GM23338 (cell line): ENCODE measurements at regions not wholly inside any gene's neighbourhood (a gene's known extent, or its start where the extent isn't known, plus 50 kb on each side); places are given as distances from the start of the nearest gene placed in this dataset.
A peak's percentile ranks its signal among the peaks of the same experiment; 100 is the strongest.

ENCODE experiments used
- ATAC-seq: fragments of 200-7000 bp; cut with Tn5 transposase; 3 replicates; pipeline ENCODE4 v1.9.1; 2020
- DNase-seq: peaks from one replicate; pipeline ENCODE4 v3.0.0-alpha.2; 2015; ENCODE audit warnings: low spot score
- H2AFZ ChIP-seq: fragments of 200-600 bp; sonication (generic); 2 replicates; pipeline ENCODE4 v1.8.0; 2016; ENCODE audit warnings: antibody characterized with exemption, mild to moderate bottlenecking, moderate library complexity
- H3F3A ChIP-seq: fragments of 200-600 bp; sonication (generic); replicated peaks from 2 replicates; pipeline ENCODE4 v1.8.0; 2017; ENCODE audit warnings: antibody characterized with exemption, mixed run types, low read depth
- H3K27ac ChIP-seq: fragments of 200-600 bp; sonication (generic); 2 replicates; pipeline ENCODE4 v1.6.1; 2016; ENCODE audit warnings: low read depth
- H3K27me3 ChIP-seq: fragments of 200-600 bp; sonication (generic); 2 replicates; pipeline ENCODE4 v1.8.0; 2016; ENCODE audit warnings: mild to moderate bottlenecking, mixed run types, moderate library complexity; ENCODE audit not compliant: insufficient read depth
- H3K36me3 ChIP-seq: fragments of 200-600 bp; sonication (generic); 2 replicates; pipeline ENCODE4 v1.8.0; 2016; ENCODE audit warnings: mild to moderate bottlenecking; ENCODE audit not compliant: insufficient read depth
- H3K4me1 ChIP-seq: fragments of 200-600 bp; sonication (generic); 2 replicates; pipeline ENCODE4 v1.8.0; 2016; ENCODE audit warnings: mild to moderate bottlenecking, moderate library complexity; ENCODE audit not compliant: insufficient read depth
- H3K4me2 ChIP-seq: fragments of 200-600 bp; sonication (generic); 2 replicates; pipeline ENCODE4 v1.7.1; 2017; ENCODE audit warnings: mixed run types
- H3K4me3 ChIP-seq: fragments of 200-600 bp; sonication (generic); 2 replicates; pipeline ENCODE4 v1.6.1; 2016; ENCODE audit warnings: mixed run types
- H3K79me2 ChIP-seq: fragments of 200-600 bp; sonication (generic); replicated peaks from 2 replicates; pipeline ENCODE4 v1.8.0; 2017; ENCODE audit warnings: mild to moderate bottlenecking; ENCODE audit not compliant: insufficient read depth
- H3K9me2 ChIP-seq: fragments of 200-600 bp; sonication (generic); 2 replicates; pipeline ENCODE4 v1.8.0; 2017; ENCODE audit not compliant: insufficient read depth
- H4K20me1 ChIP-seq: fragments of 200-600 bp; sonication (generic); replicated peaks from 2 replicates; pipeline ENCODE4 v1.8.0; 2017; ENCODE audit warnings: mild to moderate bottlenecking; ENCODE audit not compliant: insufficient read depth
- H3K27ac Mint-ChIP-seq: 2 replicates; pipeline ENCODE4 v1.8.0; 2020; ENCODE audit warnings: inconsistent platforms, mild to moderate bottlenecking, moderate library complexity, mixed read lengths
- H3K27me3 Mint-ChIP-seq: 3 replicates; pipeline ENCODE4 v1.8.0; 2022; ENCODE audit warnings: low read depth, mild to moderate bottlenecking, moderate library complexity, mixed read lengths, inconsistent platforms; ENCODE audit not compliant: insufficient read depth, poor library complexity
- H3K36me3 Mint-ChIP-seq: 3 replicates; pipeline ENCODE4 v1.8.0; 2021; ENCODE audit warnings: low read depth, mild to moderate bottlenecking, inconsistent platforms, moderate library complexity, mixed read lengths
- H3K4me1 Mint-ChIP-seq: 3 replicates; pipeline ENCODE4 v1.8.0; 2020; ENCODE audit warnings: mild to moderate bottlenecking, inconsistent platforms, mixed read lengths
- H3K4me3 Mint-ChIP-seq: 3 replicates; pipeline ENCODE4 v1.8.0; 2021; ENCODE audit warnings: moderate library complexity, mild to moderate bottlenecking, inconsistent platforms, mixed read lengths
- H3K9me3 Mint-ChIP-seq: 3 replicates; pipeline ENCODE4 v1.8.0; 2020; ENCODE audit warnings: moderate library complexity, mild to moderate bottlenecking, inconsistent platforms, mixed read lengths
- CREB1 ChIP-seq: fragments of 250-450 bp; sonication (Bioruptor Pico); IDR thresholded peaks from 2 replicates; pipeline ENCODE4 v1.5.0; 2020; ENCODE audit warnings: low read depth, mild to moderate bottlenecking, moderate library complexity
- CTCF ChIP-seq, 2 experiments: fragments of 200-600 bp in 1 of 2; sonication (generic) in 1 of 2; conservative IDR thresholded peaks; 2 replicates each; pipeline versions ENCODE4 v1.5.1 to v1.6.1; 2016 to 2017; ENCODE audit warnings: antibody characterized with exemption in 2 of 2, low read depth in 2 of 2, mild to moderate bottlenecking in 2 of 2, moderate library complexity in 1 of 2
- EZH2 ChIP-seq: fragments of 200-600 bp; sonication (generic); IDR thresholded peaks from one replicate; pipeline ENCODE4 v1.8.0; 2017; ENCODE audit warnings: antibody characterized with exemption, mild to moderate bottlenecking, low read depth; ENCODE audit not compliant: unreplicated experiment
- EZH2phosphoT487 ChIP-seq: fragments of 200-600 bp; sonication (generic); IDR thresholded peaks from one replicate; pipeline ENCODE4 v1.8.1; 2018; ENCODE audit warnings: antibody characterized with exemption; ENCODE audit not compliant: unreplicated experiment
- JUNB ChIP-seq: IDR thresholded peaks from one replicate; pipeline ENCODE4 v1.6.1; 2016; ENCODE audit warnings: antibody characterized with exemption; ENCODE audit not compliant: unreplicated experiment
- NANOG ChIP-seq: IDR thresholded peaks from 2 replicates; pipeline ENCODE4 v1.6.1; 2016; ENCODE audit warnings: antibody characterized with exemption, borderline replicate concordance
- POLR2AphosphoS5 ChIP-seq: IDR thresholded peaks from 2 replicates; pipeline ENCODE4 v1.6.1; 2016; ENCODE audit warnings: antibody characterized with exemption, low read depth
- STAT1 ChIP-seq: IDR thresholded peaks from one replicate; pipeline ENCODE4 v1.6.1; 2016; ENCODE audit warnings: antibody characterized with exemption; ENCODE audit not compliant: unreplicated experiment
- ZNF331 ChIP-seq: fragments of 250-450 bp; sonication (Bioruptor Pico); IDR thresholded peaks from 2 replicates; pipeline ENCODE4 v1.5.0; 2020; ENCODE audit warnings: low read depth, mild to moderate bottlenecking, moderate library complexity
- TF ChIP-seq, protein P1 (sequence below): fragments of 250-450 bp; sonication (Bioruptor Pico); IDR thresholded peaks from 2 replicates; pipeline ENCODE4 v1.5.0; 2020; ENCODE audit warnings: mild to moderate bottlenecking, moderate library complexity
- TF ChIP-seq, protein P2 (sequence below): IDR thresholded peaks from one replicate; pipeline ENCODE4 v1.6.1; 2018; ENCODE audit warnings: antibody characterized with exemption; ENCODE audit not compliant: unreplicated experiment

GRCh38 chr6:40918040-40918651 is 120.9 kb downstream of the UNC5CL start:
- peaks cover 6% of the 10 kb centered on the region for H3K27me3 Mint-ChIP-seq

More at GRCh38 chr6:40918040-40918651, 120.9 kb downstream of the UNC5CL start:
- Histone ChIP-seq H2AFZ (no peak overlapping the region), H3K4me1 (peaks cover 33% of the 10 kb centered on the region), H3K79me2 (no peaks in the 10 kb centered on the region), H3F3A (no peaks in the 10 kb centered on the region), H3K36me3 (no peaks in the 10 kb centered on the region), H4K20me1 (no peaks in the 10 kb centered on the region), H3K27me3 (peaks cover 9% of the 10 kb centered on the region; the same call in 1 of the 2 replicates), H3K4me3 (no peak overlapping the region), H3K9me2 (peaks cover 24% of the 10 kb centered on the region; the same call in 1 of the 2 replicates), H3K4me2 (peak overlapping the region; percentile 45), H3K27ac (no peak overlapping the region)
- H3K36me3 Mint-ChIP-seq, result no peaks in the 10 kb centered on the region
- DNase-seq (peak; percentile 10), ATAC-seq (peak; percentile 80)
- H3K4me1 Mint-ChIP-seq, result peaks cover 31% of the 10 kb centered on the region
- no peaks in the 10 kb centered on the region for H3K9me3 Mint-ChIP-seq
- TF ChIP-seq ZNF331 (CRISPR knock-in tag), result no peak
- TF ChIP-seq JUNB, result no peak
- TF ChIP-seq EZH2, result no peak
- TF ChIP-seq CTCF (conservative IDR thresholded peaks at IDR 0.05; ENCODE audit: low read depth in 2 of 2), result peak in 1 of 2 experiments; percentile 54; a peak in 2 of 4 replicates
- TF ChIP-seq, protein P1, sequence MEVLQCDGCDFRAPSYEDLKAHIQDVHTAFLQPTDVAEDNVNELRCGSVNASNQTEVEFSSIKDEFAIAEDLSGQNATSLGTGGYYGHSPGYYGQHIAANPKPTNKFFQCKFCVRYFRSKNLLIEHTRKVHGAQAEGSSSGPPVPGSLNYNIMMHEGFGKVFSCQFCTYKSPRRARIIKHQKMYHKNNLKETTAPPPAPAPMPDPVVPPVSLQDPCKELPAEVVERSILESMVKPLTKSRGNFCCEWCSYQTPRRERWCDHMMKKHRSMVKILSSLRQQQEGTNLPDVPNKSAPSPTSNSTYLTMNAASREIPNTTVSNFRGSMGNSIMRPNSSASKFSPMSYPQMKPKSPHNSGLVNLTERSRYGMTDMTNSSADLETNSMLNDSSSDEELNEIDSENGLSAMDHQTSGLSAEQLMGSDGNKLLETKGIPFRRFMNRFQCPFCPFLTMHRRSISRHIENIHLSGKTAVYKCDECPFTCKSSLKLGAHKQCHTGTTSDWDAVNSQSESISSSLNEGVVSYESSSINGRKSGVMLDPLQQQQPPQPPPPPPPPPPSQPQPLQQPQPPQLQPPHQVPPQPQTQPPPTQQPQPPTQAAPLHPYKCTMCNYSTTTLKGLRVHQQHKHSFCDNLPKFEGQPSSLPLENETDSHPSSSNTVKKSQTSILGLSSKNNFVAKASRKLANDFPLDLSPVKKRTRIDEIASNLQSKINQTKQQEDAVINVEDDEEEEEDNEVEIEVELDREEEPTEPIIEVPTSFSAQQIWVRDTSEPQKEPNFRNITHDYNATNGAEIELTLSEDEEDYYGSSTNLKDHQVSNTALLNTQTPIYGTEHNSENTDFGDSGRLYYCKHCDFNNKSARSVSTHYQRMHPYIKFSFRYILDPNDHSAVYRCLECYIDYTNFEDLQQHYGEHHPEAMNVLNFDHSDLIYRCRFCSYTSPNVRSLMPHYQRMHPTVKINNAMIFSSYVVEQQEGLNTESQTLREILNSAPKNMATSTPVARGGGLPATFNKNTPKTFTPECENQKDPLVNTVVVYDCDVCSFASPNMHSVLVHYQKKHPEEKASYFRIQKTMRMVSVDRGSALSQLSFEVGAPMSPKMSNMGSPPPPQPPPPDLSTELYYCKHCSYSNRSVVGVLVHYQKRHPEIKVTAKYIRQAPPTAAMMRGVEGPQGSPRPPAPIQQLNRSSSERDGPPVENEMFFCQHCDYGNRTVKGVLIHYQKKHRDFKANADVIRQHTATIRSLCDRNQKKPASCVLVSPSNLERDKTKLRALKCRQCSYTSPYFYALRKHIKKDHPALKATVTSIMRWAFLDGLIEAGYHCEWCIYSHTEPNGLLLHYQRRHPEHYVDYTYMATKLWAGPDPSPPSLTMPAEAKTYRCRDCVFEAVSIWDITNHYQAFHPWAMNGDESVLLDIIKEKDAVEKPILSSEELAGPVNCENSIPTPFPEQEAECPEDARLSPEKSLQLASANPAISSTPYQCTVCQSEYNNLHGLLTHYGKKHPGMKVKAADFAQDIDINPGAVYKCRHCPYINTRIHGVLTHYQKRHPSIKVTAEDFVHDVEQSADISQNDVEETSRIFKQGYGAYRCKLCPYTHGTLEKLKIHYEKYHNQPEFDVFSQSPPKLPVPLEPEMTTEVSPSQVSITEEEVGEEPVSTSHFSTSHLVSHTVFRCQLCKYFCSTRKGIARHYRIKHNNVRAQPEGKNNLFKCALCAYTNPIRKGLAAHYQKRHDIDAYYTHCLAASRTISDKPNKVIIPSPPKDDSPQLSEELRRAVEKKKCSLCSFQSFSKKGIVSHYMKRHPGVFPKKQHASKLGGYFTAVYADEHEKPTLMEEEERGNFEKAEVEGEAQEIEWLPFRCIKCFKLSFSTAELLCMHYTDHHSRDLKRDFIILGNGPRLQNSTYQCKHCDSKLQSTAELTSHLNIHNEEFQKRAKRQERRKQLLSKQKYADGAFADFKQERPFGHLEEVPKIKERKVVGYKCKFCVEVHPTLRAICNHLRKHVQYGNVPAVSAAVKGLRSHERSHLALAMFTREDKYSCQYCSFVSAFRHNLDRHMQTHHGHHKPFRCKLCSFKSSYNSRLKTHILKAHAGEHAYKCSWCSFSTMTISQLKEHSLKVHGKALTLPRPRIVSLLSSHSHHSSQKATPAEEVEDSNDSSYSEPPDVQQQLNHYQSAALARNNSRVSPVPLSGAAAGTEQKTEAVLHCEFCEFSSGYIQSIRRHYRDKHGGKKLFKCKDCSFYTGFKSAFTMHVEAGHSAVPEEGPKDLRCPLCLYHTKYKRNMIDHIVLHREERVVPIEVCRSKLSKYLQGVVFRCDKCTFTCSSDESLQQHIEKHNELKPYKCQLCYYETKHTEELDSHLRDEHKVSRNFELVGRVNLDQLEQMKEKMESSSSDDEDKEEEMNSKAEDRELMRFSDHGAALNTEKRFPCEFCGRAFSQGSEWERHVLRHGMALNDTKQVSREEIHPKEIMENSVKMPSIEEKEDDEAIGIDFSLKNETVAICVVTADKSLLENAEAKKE, result no peak; the same call in 1 of the 2 replicates
- TF ChIP-seq STAT1, result no peak
- peak; percentile 87 for TF ChIP-seq NANOG
- TF ChIP-seq CREB1 (CRISPR knock-in tag), result no peak
- TF ChIP-seq EZH2phosphoT487, result no peak
- TF ChIP-seq POLR2AphosphoS5, result no peak
- TF ChIP-seq, protein P2, sequence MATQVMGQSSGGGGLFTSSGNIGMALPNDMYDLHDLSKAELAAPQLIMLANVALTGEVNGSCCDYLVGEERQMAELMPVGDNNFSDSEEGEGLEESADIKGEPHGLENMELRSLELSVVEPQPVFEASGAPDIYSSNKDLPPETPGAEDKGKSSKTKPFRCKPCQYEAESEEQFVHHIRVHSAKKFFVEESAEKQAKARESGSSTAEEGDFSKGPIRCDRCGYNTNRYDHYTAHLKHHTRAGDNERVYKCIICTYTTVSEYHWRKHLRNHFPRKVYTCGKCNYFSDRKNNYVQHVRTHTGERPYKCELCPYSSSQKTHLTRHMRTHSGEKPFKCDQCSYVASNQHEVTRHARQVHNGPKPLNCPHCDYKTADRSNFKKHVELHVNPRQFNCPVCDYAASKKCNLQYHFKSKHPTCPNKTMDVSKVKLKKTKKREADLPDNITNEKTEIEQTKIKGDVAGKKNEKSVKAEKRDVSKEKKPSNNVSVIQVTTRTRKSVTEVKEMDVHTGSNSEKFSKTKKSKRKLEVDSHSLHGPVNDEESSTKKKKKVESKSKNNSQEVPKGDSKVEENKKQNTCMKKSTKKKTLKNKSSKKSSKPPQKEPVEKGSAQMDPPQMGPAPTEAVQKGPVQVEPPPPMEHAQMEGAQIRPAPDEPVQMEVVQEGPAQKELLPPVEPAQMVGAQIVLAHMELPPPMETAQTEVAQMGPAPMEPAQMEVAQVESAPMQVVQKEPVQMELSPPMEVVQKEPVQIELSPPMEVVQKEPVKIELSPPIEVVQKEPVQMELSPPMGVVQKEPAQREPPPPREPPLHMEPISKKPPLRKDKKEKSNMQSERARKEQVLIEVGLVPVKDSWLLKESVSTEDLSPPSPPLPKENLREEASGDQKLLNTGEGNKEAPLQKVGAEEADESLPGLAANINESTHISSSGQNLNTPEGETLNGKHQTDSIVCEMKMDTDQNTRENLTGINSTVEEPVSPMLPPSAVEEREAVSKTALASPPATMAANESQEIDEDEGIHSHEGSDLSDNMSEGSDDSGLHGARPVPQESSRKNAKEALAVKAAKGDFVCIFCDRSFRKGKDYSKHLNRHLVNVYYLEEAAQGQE, result no peak
- no peak overlapping the region for H3K4me3 Mint-ChIP-seq
- no peak overlapping the region for H3K27ac Mint-ChIP-seq
